ENCODE measurements at regions not wholly inside any gene's neighbourhood (a gene's known extent, or its start where the extent isn't known, plus 50 kb on each side); places are given as distances from the start of the nearest gene placed in this dataset.
"Not testable (repeated sequence)": the region's sequence is repeated elsewhere in the genome, so short reads cannot be mapped to it uniquely, and the experiment has no call there.

DNA sequence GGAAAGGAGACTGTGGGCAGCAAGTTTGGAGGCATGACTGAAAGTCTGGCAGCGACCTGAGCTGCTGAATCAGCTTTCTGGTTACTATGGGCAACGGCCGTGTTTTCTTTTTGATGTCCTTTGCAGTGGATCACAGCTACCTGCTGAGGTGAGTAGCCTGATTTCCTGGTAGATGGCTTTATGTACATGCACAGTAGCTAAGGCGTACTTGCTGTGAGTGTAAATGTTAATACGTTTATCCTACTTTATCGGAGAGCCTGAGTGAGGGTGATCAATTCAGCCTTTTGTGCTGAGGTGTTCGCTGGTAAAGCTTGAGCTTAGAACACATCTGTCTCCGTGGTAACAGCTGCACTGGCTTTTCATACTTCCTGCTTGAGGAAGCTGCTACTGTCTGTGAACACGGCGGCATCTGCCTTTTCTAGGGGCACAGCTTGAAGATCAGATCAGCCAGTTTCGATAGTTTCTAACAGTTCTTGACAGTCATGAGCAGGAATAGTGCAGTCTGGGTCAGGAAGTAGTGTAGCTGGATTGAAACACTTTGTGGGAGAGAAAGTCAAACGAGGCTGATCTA, 129.6 kb downstream of the ART5 start:
- H3K9ac ChIP-seq (ENCODE audit: low read length); H3K27me3 ChIP-seq (ENCODE audit: control insufficient read depth, insufficient read depth, low read length); H3K4me3 ChIP-seq (ENCODE audit: low read length); H3K9me3 ChIP-seq (ENCODE audit: control insufficient read depth, low read depth, low read length); H3K36me3 ChIP-seq (ENCODE audit: control insufficient read depth, low read depth, low read length); H3K27ac ChIP-seq (ENCODE audit: low read length): not testable (repeated sequence)
- peaks cover 10% of the 10 kb centered on the region for H3K4me1 ChIP-seq (ENCODE audit: control insufficient read depth, low read depth, low read length)

DNA sequence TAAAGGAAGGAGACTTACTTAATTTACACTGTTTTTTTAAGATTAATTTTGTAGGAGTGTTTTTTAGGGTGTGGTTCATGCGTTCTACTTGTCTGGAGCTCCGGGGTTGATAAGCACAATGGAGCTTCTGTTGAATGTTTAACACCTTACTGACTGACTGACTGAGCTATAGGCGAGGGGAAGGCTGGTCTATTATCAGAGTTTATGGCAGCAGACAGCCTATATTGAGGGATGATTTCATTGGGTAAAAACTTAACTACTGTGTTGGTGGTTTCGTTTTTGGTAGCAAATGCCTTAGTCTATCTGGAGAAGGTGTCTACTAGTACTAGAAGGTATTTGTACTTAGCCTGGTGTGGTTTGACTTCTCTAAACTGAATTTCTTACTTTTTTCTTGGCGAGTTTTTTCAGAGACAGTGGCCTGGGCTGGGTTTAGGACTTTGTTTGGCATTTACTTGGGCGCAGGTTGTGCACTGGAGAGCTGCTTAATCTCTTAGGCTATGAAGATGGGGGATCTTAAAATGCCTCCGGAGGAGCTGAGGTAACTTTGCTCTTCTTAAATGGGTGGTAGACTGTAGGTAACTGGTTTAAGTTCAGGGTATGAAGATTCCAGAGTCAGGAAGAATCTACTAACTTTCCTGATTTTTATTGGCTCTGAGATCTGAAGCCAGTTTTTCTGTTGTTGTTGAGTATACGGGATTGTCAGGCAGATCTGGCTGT, 130.2 kb downstream of the ART5 start:
- peaks cover 10% of the 10 kb centered on the region for H3K4me1 ChIP-seq (ENCODE audit: control insufficient read depth, low read depth, low read length)
- H3K4me3 ChIP-seq (ENCODE audit: low read length); H3K27ac ChIP-seq (ENCODE audit: low read length); H3K9me3 ChIP-seq (ENCODE audit: control insufficient read depth, low read depth, low read length); H3K36me3 ChIP-seq (ENCODE audit: control insufficient read depth, low read depth, low read length); H3K9ac ChIP-seq (ENCODE audit: low read length); H3K27me3 ChIP-seq (ENCODE audit: control insufficient read depth, insufficient read depth, low read length): not testable (repeated sequence)

DNA sequence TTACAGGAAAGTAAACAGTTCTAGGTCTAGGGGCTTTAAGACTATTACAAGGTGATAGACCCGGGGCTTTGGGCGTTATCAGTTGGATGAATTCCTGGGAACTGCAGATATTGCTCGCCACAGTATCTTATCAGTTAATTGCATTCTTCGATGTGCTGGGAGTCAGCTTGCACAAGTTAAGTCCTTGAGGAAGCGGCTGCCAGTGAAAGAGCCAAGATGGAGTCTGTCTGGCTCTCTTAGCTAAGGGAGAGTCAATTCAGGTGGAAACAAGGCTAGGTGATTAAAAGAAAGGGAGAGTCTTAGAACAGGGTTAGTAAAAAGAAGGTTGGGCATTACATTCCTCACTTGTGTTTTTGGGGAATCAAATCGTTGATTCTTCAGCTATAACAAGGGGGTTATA, 130.6 kb upstream of the ZNF195 start:
- H3K9me3 ChIP-seq (ENCODE audit: control insufficient read depth, low read depth, low read length); H3K9ac ChIP-seq (ENCODE audit: low read length); H3K4me3 ChIP-seq (ENCODE audit: low read length); H3K27ac ChIP-seq (ENCODE audit: low read length); H3K36me3 ChIP-seq (ENCODE audit: control insufficient read depth, low read depth, low read length); H3K27me3 ChIP-seq (ENCODE audit: control insufficient read depth, insufficient read depth, low read length): not testable (repeated sequence)
- H3K4me1 ChIP-seq (ENCODE audit: control insufficient read depth, low read depth, low read length), result peaks cover 10% of the 10 kb centered on the region

DNA sequence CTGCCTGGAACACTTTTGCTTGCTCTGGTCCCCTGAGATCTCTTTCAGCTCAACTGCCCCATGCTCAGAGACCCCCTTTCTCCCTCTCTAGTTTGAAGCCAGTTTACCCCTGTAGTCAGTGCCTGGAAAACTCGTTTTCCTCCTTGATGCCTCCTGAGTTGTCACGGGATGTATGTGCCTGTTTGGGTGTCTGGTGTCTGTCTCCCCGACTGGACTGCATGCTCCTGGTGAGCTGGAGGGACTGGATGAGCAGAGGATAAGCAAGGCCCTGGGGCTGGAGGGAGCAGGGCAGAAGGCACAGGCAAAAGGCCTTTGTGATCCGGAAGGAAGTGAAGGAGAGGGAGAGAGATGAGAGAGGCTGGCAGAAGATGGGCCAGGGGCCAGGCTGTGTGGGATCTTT, 120.3 kb upstream of the ZNF195 start:
- H3K36me3 ChIP-seq (ENCODE audit: control insufficient read depth, low read depth, low read length); H3K4me1 ChIP-seq (ENCODE audit: control insufficient read depth, low read depth, low read length); H3K4me3 ChIP-seq (ENCODE audit: low read length); H3K9ac ChIP-seq (ENCODE audit: low read length); H3K27me3 ChIP-seq (ENCODE audit: control insufficient read depth, insufficient read depth, low read length); H3K27ac ChIP-seq (ENCODE audit: low read length); H3K9me3 ChIP-seq (ENCODE audit: control insufficient read depth, low read depth, low read length): not testable (repeated sequence)

DNA sequence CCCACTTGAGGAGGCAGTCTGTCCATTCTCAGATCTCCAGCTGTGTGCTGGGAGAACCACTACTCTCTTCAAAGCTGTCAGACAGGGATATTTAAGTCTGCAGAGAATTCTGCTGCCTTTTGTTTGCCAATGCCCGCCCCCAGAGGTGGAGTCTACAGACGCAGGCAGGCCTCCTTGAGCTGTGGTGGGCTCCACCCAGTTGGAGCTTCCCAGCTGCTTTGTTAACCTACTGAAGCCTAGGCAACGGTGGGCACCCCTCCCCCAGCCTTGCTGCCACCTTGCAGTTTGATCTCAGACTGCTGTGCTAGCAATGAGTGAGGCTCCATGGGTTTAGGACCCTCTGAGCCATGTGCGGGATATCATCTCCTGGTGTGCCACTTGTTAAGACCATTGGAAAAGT, 119.4 kb upstream of the ZNF195 start:
- not testable (repeated sequence) for H3K27me3 ChIP-seq (ENCODE audit: control insufficient read depth, insufficient read depth, low read length); H3K9ac ChIP-seq (ENCODE audit: low read length); H3K4me1 ChIP-seq (ENCODE audit: control insufficient read depth, low read depth, low read length); H3K4me3 ChIP-seq (ENCODE audit: low read length); H3K27ac ChIP-seq (ENCODE audit: low read length); H3K9me3 ChIP-seq (ENCODE audit: control insufficient read depth, low read depth, low read length); H3K36me3 ChIP-seq (ENCODE audit: control insufficient read depth, low read depth, low read length)

DNA sequence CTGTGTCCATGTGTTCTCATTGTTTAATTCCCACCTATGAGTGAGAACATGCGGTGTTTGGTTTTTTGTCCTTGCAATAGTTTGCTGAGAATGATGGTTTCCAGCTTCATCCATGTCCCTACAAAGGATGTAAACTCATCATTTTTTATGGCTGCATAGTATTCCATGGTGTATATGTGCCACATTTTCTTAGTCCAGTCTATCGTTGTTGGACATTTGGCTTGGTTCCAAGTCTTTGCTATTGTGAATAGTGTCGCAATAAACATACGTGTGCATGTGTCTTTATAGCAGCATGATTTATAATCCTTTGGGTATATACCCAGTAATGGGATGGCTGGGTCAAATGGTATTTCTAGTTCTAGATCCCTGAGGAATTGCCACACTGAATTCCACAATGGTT, 114.2 kb upstream of the ZNF195 start:
- not testable (repeated sequence) for H3K4me3 ChIP-seq (ENCODE audit: low read length); H3K9ac ChIP-seq (ENCODE audit: low read length); H3K27me3 ChIP-seq (ENCODE audit: control insufficient read depth, insufficient read depth, low read length); H3K36me3 ChIP-seq (ENCODE audit: control insufficient read depth, low read depth, low read length); H3K9me3 ChIP-seq (ENCODE audit: control insufficient read depth, low read depth, low read length); H3K27ac ChIP-seq (ENCODE audit: low read length); H3K4me1 ChIP-seq (ENCODE audit: control insufficient read depth, low read depth, low read length)

DNA sequence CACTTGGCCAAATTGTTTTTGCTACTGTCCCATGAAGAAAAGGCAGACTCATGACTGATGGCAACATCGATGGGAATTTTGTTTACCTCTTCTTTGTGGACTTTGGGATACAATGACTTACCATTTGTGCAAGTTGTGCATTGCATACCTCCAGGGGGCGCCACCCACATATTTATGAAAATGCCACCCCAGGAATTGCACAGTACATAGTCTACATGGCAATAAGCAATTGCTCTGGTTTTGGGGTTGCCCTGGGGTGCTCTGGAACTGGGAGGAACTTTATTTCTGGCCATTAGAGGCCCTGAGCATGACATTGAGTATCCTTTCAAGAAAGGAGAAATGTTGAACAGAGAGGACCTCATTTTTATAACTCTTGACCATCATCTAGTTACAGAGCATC, 109.1 kb upstream of the ZNF195 start:
- not testable (repeated sequence) for H3K9me3 ChIP-seq (ENCODE audit: control insufficient read depth, low read depth, low read length); H3K36me3 ChIP-seq (ENCODE audit: control insufficient read depth, low read depth, low read length); H3K4me1 ChIP-seq (ENCODE audit: control insufficient read depth, low read depth, low read length); H3K27ac ChIP-seq (ENCODE audit: low read length); H3K27me3 ChIP-seq (ENCODE audit: control insufficient read depth, insufficient read depth, low read length); H3K4me3 ChIP-seq (ENCODE audit: low read length); H3K9ac ChIP-seq (ENCODE audit: low read length)

DNA sequence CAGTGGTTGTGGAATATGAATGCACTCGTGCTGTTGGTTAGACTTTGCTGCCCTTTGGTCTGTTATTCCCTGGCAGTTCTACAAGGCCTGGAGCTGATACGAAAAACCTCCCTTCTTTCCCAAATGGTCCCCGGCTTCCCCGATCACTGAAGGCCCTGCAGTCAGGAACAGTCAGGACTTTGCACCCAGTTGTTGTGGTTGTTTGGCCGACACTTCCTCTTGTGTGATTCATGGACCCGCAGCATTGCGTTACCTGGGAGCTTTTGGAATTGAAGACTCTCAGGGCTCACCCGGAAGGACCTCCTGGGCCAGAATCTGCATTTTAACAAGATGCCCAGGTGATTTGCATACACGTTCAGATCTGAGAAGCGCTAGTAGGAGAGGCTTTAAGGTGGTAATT, 106.8 kb upstream of the ZNF195 start:
- H3K4me1 ChIP-seq (ENCODE audit: control insufficient read depth, low read depth, low read length); H3K9ac ChIP-seq (ENCODE audit: low read length); H3K36me3 ChIP-seq (ENCODE audit: control insufficient read depth, low read depth, low read length); H3K27me3 ChIP-seq (ENCODE audit: control insufficient read depth, insufficient read depth, low read length); H3K27ac ChIP-seq (ENCODE audit: low read length); H3K4me3 ChIP-seq (ENCODE audit: low read length); H3K9me3 ChIP-seq (ENCODE audit: control insufficient read depth, low read depth, low read length): not testable (repeated sequence)

DNA sequence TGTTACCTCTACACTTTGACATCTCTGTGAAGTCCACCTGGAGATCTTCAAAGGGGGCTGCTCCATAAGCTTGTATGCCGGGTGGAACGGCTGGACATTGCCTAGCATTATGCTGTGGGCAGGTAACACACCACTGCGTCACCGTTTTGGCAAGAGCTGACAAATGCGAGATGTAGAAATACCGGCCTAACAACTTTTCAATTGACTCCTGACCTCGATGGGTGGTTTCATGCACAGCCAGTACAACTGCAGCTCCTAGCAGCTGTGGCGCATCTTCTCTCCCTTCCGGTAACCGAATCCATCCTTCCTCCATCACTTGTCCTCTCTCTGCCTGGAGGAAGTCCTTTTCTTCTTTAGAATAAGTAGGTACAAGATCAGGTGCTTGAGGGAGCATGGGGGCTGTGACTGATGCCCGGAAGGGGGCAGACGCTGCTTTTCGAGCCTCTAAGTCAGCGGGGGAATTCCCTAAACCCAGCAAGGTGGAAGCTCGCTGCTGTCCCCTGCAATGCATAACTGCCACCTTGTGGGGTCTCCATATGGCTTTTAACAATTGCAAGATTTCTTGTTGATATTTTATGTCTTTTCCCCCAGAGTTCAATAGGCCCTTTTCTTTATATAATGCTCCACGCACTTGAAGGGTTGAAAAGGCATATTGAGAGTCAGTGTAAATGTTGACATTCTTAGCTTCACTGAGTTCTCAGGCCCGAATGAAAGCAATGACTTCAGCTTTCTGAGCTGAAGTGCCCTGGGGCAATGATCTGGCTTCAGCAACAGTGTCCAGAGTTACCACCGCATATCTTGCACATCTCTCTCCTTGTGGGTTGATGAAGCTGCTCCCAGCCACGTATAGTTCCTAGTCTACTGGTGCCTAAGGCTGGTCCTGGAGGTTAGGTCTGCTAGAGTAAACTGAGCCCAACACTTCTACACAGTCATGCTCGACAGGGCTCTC, 98.3 kb upstream of the ZNF195 start:
- not testable (repeated sequence) for H3K9me3 ChIP-seq (ENCODE audit: control insufficient read depth, low read depth, low read length); H3K27ac ChIP-seq (ENCODE audit: low read length); H3K27me3 ChIP-seq (ENCODE audit: control insufficient read depth, insufficient read depth, low read length); H3K9ac ChIP-seq (ENCODE audit: low read length); H3K4me1 ChIP-seq (ENCODE audit: control insufficient read depth, low read depth, low read length); H3K4me3 ChIP-seq (ENCODE audit: low read length); H3K36me3 ChIP-seq (ENCODE audit: control insufficient read depth, low read depth, low read length)

DNA sequence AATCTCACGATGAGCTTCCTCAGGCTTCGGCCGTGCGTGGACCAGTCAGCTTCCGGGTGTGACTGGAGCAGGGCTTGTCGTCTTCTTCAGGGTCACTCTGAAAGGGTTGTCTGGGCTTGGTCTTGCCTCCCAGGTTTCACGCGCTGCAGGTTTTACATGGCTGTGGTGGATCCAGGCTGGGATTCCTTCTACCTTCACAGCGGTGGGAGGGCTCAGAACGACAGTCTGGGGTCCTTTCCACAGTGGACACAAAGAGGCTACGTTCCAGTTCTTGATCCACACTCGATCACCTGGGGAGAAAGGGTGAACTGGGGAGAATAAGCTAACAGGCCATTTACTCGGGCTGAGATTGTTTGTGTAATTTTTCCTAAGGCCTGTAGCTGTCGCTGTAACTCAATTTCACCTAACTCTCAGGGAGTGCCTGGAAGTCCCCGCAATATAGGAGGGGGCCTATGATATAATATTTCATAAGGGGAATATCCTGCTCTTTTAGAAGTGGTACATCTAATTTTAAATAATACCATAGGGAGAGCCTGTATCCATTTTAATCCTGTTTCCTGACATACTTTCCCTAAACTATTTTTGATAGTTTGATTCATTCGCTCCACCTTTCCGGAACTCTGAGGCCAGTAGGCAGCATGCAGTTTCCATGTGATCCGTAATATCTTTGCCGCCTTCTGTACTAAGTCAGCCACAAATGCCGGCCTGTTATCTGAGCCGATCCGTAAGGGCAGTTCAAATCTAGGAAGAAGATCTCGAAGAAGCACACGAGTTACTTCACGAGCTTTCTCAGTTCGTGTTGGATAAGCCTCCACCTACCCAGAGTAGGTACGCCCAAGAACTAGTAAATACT, 97.4 kb upstream of the ZNF195 start:
- not testable (repeated sequence) for H3K9ac ChIP-seq (ENCODE audit: low read length); H3K27me3 ChIP-seq (ENCODE audit: control insufficient read depth, insufficient read depth, low read length); H3K4me3 ChIP-seq (ENCODE audit: low read length); H3K36me3 ChIP-seq (ENCODE audit: control insufficient read depth, low read depth, low read length); H3K27ac ChIP-seq (ENCODE audit: low read length); H3K4me1 ChIP-seq (ENCODE audit: control insufficient read depth, low read depth, low read length); H3K9me3 ChIP-seq (ENCODE audit: control insufficient read depth, low read depth, low read length)

DNA sequence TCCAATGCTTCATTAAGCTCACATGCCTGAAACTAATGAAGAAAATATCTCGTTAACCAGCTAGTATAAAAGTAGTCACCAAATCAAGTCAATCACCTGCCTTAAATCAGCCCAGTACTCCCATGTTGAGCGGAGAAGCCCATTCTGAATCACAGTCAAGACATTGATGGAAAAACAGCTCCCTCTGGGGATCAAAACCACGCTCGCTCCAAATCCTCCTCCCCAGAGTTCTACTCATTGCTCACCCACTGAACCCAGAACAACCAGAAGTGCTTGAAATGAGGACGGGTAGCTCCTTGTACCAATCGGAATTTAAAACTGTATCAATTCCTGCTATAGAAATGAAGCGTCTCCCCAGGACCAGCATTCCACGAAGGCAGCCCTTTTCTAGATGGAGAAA, 90.0 kb upstream of the ZNF195 start:
- H3K27me3 ChIP-seq (ENCODE audit: control insufficient read depth, insufficient read depth, low read length); H3K4me1 ChIP-seq (ENCODE audit: control insufficient read depth, low read depth, low read length); H3K36me3 ChIP-seq (ENCODE audit: control insufficient read depth, low read depth, low read length); H3K9ac ChIP-seq (ENCODE audit: low read length); H3K27ac ChIP-seq (ENCODE audit: low read length); H3K4me3 ChIP-seq (ENCODE audit: low read length); H3K9me3 ChIP-seq (ENCODE audit: control insufficient read depth, low read depth, low read length): not testable (repeated sequence)
